ENCODE measurements at regions not wholly inside any gene's neighbourhood (a gene's known extent, or its start where the extent isn't known, plus 50 kb on each side); places are given as distances from the start of the nearest gene placed in this dataset.

DNA sequence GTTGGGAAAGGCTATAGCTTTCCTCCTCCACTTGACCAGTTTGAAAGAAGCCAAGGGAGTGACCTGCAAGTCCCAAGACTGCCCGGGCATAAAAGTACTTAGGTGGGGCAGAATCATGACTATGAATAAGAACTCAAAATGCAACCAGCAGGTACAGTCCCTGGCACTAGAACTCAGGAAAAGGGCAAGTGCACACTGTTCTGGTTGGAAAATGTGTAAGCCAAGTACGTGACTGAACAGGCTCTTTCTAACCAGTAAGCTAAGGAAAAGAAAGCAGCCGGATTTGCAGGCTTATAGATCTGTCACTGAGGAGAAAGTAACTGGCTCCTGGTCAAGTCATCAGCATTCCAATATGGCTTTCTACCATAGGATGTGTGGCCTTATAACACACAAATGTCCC lies 101.2 kb upstream of the SLC4A7 start:
- TF ChIP-seq GATA2 (IDR thresholded peaks at IDR 0.05; ENCODE audit: low read depth, low read length) (no peak), GATA3 (IDR thresholded peaks at IDR 0.05; ENCODE audit: low read depth, low read length) (no peak)

GRCh38 chr3:27584874-27585273 lies 100.7 kb upstream of the SLC4A7 start:
- TF ChIP-seq GATA2 (IDR thresholded peaks at IDR 0.05; ENCODE audit: low read depth, low read length), result no peak
- TF ChIP-seq GATA3 (IDR thresholded peaks at IDR 0.05; ENCODE audit: low read depth, low read length), result no peak

DNA sequence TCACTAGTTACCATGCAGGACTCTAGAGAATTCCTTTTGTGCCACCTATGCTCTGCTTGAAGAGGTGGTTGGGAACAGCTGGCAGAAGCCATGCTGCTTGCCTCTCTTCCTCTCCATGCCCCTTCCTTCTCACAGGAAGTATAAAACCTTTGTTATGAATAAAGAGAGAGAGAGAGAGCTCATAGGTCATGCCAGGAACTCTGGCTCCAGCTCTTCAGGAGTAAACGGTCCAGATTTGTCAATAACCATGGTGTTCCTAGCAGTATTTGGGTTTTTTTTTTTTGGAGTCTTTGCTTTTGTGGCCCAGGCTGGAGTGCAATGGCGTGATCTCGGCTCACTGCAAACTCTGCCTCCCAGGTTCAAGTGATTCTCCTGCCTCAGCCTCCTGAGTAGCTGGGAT lies 97.7 kb upstream of the SLC4A7 start:
- TF ChIP-seq GATA2 (IDR thresholded peaks at IDR 0.05; ENCODE audit: low read depth, low read length), result no peak
- TF ChIP-seq GATA3 (IDR thresholded peaks at IDR 0.05; ENCODE audit: low read depth, low read length), result no peak

GRCh38 chr3:27578032-27578431 lies 93.8 kb upstream of the SLC4A7 start:
- TF ChIP-seq GATA3 (IDR thresholded peaks at IDR 0.05; ENCODE audit: low read depth, low read length), result no peak
- no peak for TF ChIP-seq GATA2 (IDR thresholded peaks at IDR 0.05; ENCODE audit: low read depth, low read length)

- TF ChIP-seq GATA3 (IDR thresholded peaks at IDR 0.05; ENCODE audit: low read depth, low read length), result no peak
- no peak for TF ChIP-seq GATA2 (IDR thresholded peaks at IDR 0.05; ENCODE audit: low read depth, low read length)
Measured at GRCh38 chr3:27577504-27577903, 93.3 kb upstream of the SLC4A7 start.

GRCh38 chr3:27576171-27576570 lies 92.0 kb upstream of the SLC4A7 start:
- no peak for TF ChIP-seq GATA3 (IDR thresholded peaks at IDR 0.05; ENCODE audit: low read depth, low read length)
- TF ChIP-seq GATA2 (IDR thresholded peaks at IDR 0.05; ENCODE audit: low read depth, low read length), result no peak

DNA sequence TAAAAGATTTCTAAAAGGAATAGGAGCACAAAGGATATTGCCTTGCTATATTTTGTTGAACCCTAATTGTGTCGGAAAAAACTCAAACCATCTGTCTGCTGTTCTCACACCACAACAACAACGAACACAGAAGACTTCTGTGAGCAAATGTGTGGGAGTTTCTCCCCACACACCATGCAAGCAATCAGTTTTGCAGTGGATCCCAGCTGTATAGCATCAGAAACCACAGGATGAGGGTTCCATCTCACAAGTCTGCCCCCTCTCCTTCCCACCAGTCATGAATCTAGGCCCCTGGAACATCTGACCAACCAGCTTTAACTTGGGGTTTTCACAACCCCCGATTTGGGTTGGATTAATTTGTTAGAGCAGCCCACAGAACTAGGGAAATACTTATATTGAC lies 91.3 kb upstream of the SLC4A7 start:
- no peak for TF ChIP-seq GATA2 (IDR thresholded peaks at IDR 0.05; ENCODE audit: low read depth, low read length)
- TF ChIP-seq GATA3 (IDR thresholded peaks at IDR 0.05; ENCODE audit: low read depth, low read length), result no peak

GRCh38 chr3:27574438-27574795 lies 90.2 kb upstream of the SLC4A7 start:
- TF ChIP-seq GATA2 (IDR thresholded peaks at IDR 0.05; ENCODE audit: low read depth, low read length), result no peak

GRCh38 chr3:27573780-27574437 lies 89.7 kb upstream of the SLC4A7 start:
- TF ChIP-seq GATA2 (IDR thresholded peaks at IDR 0.05; ENCODE audit: low read depth, low read length) (no peak), GATA3 (IDR thresholded peaks at IDR 0.05; ENCODE audit: low read depth, low read length) (no peak)

GRCh38 chr3:27573138-27573537 lies 89.0 kb upstream of the SLC4A7 start:
- TF ChIP-seq GATA2 (IDR thresholded peaks at IDR 0.05; ENCODE audit: low read depth, low read length), result no peak

- TF ChIP-seq GATA3 (IDR thresholded peaks at IDR 0.05; ENCODE audit: low read depth, low read length) (no peak), GATA2 (IDR thresholded peaks at IDR 0.05; ENCODE audit: low read depth, low read length) (no peak)
Measured at GRCh38 chr3:27571345-27571744, 87.2 kb upstream of the SLC4A7 start.

DNA sequence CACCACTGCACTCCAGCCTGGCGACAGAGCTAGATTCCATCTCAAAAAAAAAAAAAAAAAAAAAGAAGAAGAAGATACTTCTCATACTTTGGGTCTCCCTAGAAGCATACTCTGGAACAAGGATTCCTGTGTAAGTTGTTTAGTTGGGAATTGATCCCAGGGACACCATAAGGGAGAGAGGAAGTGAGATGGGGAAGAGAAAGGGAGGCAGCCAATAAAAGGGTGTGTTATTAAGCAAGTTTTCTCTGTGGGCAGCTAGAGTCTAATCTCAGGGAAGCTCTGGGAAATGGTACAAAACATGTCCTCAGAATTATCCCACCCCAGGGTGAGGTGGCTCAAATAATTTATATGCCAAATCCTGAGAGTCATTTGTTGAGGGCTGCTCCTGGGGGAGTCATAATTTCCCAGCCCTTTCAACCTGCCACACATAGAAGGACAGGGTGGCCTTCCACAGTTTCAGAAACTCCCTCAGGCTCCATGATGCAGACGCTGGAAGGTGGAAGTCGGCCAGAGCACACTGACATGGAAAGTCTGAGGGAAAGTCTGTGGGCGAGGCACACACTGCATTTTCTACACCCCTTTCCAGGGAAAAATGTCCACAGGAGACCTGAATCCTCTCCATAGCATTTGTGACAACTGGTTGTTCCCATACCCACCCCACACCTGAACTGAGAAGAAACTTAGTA lies 86.4 kb upstream of the SLC4A7 start:
- TF ChIP-seq GATA2 (IDR thresholded peaks at IDR 0.05; ENCODE audit: low read depth, low read length), result no peak
- no peak for TF ChIP-seq GATA3 (IDR thresholded peaks at IDR 0.05; ENCODE audit: low read depth, low read length)

DNA sequence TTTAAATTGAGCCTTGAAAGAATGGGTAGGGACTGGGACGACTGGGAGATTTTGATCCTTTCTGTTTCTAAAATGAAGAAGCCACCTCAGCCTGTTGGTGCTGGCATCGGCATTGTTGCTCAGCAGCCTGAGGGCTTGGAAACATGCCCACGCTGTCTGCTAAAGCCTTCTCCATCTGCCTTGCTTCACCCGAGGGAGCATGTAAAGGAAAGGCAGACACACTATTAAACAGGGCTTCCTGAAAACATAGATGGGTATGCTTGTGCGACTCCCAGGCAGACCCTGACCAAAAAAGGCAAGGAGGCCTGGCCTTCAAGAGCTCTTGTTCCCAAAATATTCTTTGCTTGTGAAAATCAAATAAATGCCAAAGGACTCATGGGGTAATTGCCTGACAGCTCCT lies 84.2 kb upstream of the SLC4A7 start:
- TF ChIP-seq GATA3 (IDR thresholded peaks at IDR 0.05; ENCODE audit: low read depth, low read length) (no peak), GATA2 (IDR thresholded peaks at IDR 0.05; ENCODE audit: low read depth, low read length) (no peak)

GRCh38 chr3:27567251-27567650 lies 83.1 kb upstream of the SLC4A7 start:
- TF ChIP-seq GATA2 (IDR thresholded peaks at IDR 0.05; ENCODE audit: low read depth, low read length), result no peak
- TF ChIP-seq GATA3 (IDR thresholded peaks at IDR 0.05; ENCODE audit: low read depth, low read length), result no peak

GRCh38 chr3:27565201-27565852 lies 81.1 kb upstream of the SLC4A7 start:
- TF ChIP-seq GATA3 (IDR thresholded peaks at IDR 0.05; ENCODE audit: low read depth, low read length), result no peak
- no peak for TF ChIP-seq GATA2 (IDR thresholded peaks at IDR 0.05; ENCODE audit: low read depth, low read length)

Measured in SH-SY5Y (cell line).